Caki2 (cell line): ENCODE measurements at regions not wholly inside any gene's neighbourhood (a gene's known extent, or its start where the extent isn't known, plus 50 kb on each side); places are given as distances from the start of the nearest gene placed in this dataset.
A peak's percentile ranks its signal among the peaks of the same experiment; 100 is the strongest.

Experiments used
- DNase-seq: peaks from one replicate; pipeline ENCODE4 v3.0.0-alpha.2; 2015; ENCODE audit warnings: low read depth
- in situ Hi-C: cut with HindIII; loops from 2 replicates; pipeline ENCODE4 v1.10.0; 2016; ENCODE audit warnings: low sequenced_read_pairs, low pct_unique_long_range_greater_than_20kb, mixed read lengths

GRCh38 chr4:182144626-182145333 is 98.4 kb upstream of the TENM3 start:
- peak; percentile 40 for DNase-seq
- in situ Hi-C loops, result no loop called here

- DNase-seq, result peak; percentile 61
- in situ Hi-C loops, result no loop called here
These were observed 97.8 kb upstream of the TENM3 start for GRCh38 chr4:182145334-182145905.

- in situ Hi-C loops, result no loop called here
- peak; percentile 14 for DNase-seq
These were observed 95.8 kb upstream of the TENM3 start for GRCh38 chr4:182147391-182147790.

- no peak for DNase-seq
- in situ Hi-C loops, result no loop called here
These were observed 92.6 kb upstream of the TENM3 start for GRCh38 chr4:182150645-182151044.

- in situ Hi-C loops, result no loop called here
- no peak for DNase-seq
These were observed 87.4 kb upstream of the TENM3 start for GRCh38 chr4:182155806-182156205.

- no peak for DNase-seq
- in situ Hi-C loops, result no loop called here
These were observed 80.0 kb upstream of the TENM3 start for GRCh38 chr4:182163180-182163579.

GRCh38 chr4:182169572-182169971 is 73.6 kb upstream of the TENM3 start:
- no peak for DNase-seq
- in situ Hi-C loops, result no loop called here

- DNase-seq, result no peak
- in situ Hi-C loops, result no loop called here
These were observed 73.2 kb upstream of the TENM3 start for GRCh38 chr4:182169987-182170386.

GRCh38 chr4:182170417-182170935 is 72.7 kb upstream of the TENM3 start:
- in situ Hi-C loops, result no loop called here
- DNase-seq, result no peak

GRCh38 chr4:182174979-182175378 is 68.2 kb upstream of the TENM3 start:
- peak; percentile 27 for DNase-seq
- in situ Hi-C loops, result no loop called here

GRCh38 chr4:182175788-182176519 is 67.2 kb upstream of the TENM3 start:
- in situ Hi-C loops, result no loop called here

GRCh38 chr4:182177166-182177565 is 66.0 kb upstream of the TENM3 start:
- in situ Hi-C loops, result no loop called here
- DNase-seq, result peak; percentile 51

More at GRCh38 chr4:182175788-182176519, 67.2 kb upstream of the TENM3 start:
- peak; percentile 95 for DNase-seq

GRCh38 chr4:182179105-182179504 is 64.1 kb upstream of the TENM3 start:
- DNase-seq, result peak; percentile 63
- in situ Hi-C loops, result no loop called here

- in situ Hi-C loops, result no loop called here
- DNase-seq, result no peak
These were observed 63.5 kb upstream of the TENM3 start for GRCh38 chr4:182179751-182180150.

- in situ Hi-C loops, result no loop called here
- DNase-seq, result peak; percentile 44
These were observed 57.7 kb upstream of the TENM3 start for GRCh38 chr4:182185491-182185890.

GRCh38 chr4:182187674-182188073 is 55.5 kb upstream of the TENM3 start:
- in situ Hi-C loops, result no loop called here
- DNase-seq, result no peak

GRCh38 chr4:182188622-182189021 is 54.6 kb upstream of the TENM3 start:
- in situ Hi-C loops, result no loop called here
- DNase-seq, result peak; percentile 48

- in situ Hi-C loops, result no loop called here
- peak; percentile 94 for DNase-seq
These were observed 53.9 kb upstream of the TENM3 start for GRCh38 chr4:182189103-182189878.

GRCh38 chr4:182190306-182190705 is 52.9 kb upstream of the TENM3 start:
- no peak for DNase-seq
- in situ Hi-C loops, result no loop called here
